ENCODE measurements at regions not wholly inside any gene's neighbourhood (a gene's known extent, or its start where the extent isn't known, plus 50 kb on each side); places are given as distances from the start of the nearest gene placed in this dataset.

GRCh38 chr13:100898431-100898830 lies 223.8 kb upstream of the TMTC4 start:
- Histone ChIP-seq H3K4ac (replicated peaks; ENCODE audit: insufficient read length, low read depth, low read length) (no peak overlapping the region), H4K91ac (replicated peaks; ENCODE audit: insufficient read length, low read length) (no peak overlapping the region), H3K18ac (ENCODE audit: extremely low read depth, low read length) (no peak overlapping the region), H3K79me1 (ENCODE audit: low read depth, low read length) (no peaks in the 10 kb centered on the region), H3K4me2 (ENCODE audit: insufficient read depth in 1 of 2, low read depth in 2 of 2, low read length in 2 of 2) (no peak overlapping the region), H3K79me2 (ENCODE audit: control insufficient read depth in 1 of 2, insufficient read depth in 2 of 2, low read length in 2 of 2) (no peaks in the 10 kb centered on the region), H4K8ac (ENCODE audit: extremely low read depth, insufficient read depth, low read length) (no peak overlapping the region), H2BK5ac (ENCODE audit: low read depth, low read length) (no peak overlapping the region), H3K27me3 (replicated peaks in 1 of 4; ENCODE audit: control insufficient read depth in 3 of 4, extremely low read depth in 1 of 4, insufficient read depth in 3 of 4, low read length in 3 of 4) (no peaks in the 10 kb centered on the region), H2BK12ac (ENCODE audit: low read depth, low read length) (no peak overlapping the region), H2BK15ac (ENCODE audit: low read length) (no peak overlapping the region), H2BK120ac (replicated peaks; ENCODE audit: low read depth, low read length) (no peak overlapping the region), H3K4me3 (ENCODE audit: extremely low read depth in 1 of 4, insufficient read depth in 2 of 4, low read depth in 3 of 4, low read length in 4 of 4) (no peak overlapping the region), H2AFZ (ENCODE audit: low read length) (no peak overlapping the region), H3K9me3 (ENCODE audit: insufficient read depth in 2 of 2, low read depth in 1 of 2, low read length in 1 of 2) (no peaks in the 10 kb centered on the region), H3K23ac (ENCODE audit: insufficient read length) (no peak overlapping the region), H3K9ac (replicated peaks in 1 of 4; ENCODE audit: extremely low read depth in 1 of 4, low read depth in 3 of 4, low read length in 3 of 4) (no peak overlapping the region), H3K4me1 (replicated peaks in 1 of 4; ENCODE audit: control insufficient read depth in 3 of 4, insufficient read depth in 4 of 4, low read length in 3 of 4) (no peaks in the 10 kb centered on the region), H3K56ac (replicated peaks; ENCODE audit: insufficient read length, low read depth, low read length) (no peak overlapping the region), H3K27ac (ENCODE audit: low read depth, low read length) (no peak overlapping the region), H3K14ac (ENCODE audit: insufficient read length) (no peak overlapping the region), H3K23me2 (ENCODE audit: low read depth, low read length) (no peaks in the 10 kb centered on the region; the same call in 1 of the 2 replicates), H4K5ac (ENCODE audit: insufficient read length, low read depth, low read length) (no peak overlapping the region), H3K36me3 (ENCODE audit: control insufficient read depth in 2 of 4, insufficient read depth in 4 of 4, low read length in 3 of 4) (no peaks in the 10 kb centered on the region), H4K20me1 (replicated peaks in 1 of 2; ENCODE audit: control insufficient read depth in 1 of 2, insufficient read depth in 2 of 2, low read length in 2 of 2) (no peaks in the 10 kb centered on the region), H2BK20ac (ENCODE audit: low read length) (no peak overlapping the region), H2AK5ac (ENCODE audit: low read depth, low read length) (no peak overlapping the region)
- POLR2A ChIA-PET (ENCODE audit: partially characterized antibody): no interaction called here
- FAIRE-seq (no peak), DNase-seq (ENCODE audit: low read depth in 1 of 2, low spot score in 2 of 2) (no peak)
- WGBS, 2 experiments (ENCODE audit: extremely low coverage in 1 of 2, insufficient coverage in 1 of 2, insufficient read length in 1 of 2, insufficient replicate concordance in 2 of 2, low coverage in 1 of 2, low lambda C conversion rate in 2 of 2, missing lambda C conversion rate in 1 of 2): 63% methylated on average over 1 of the region's 1 CpG; no CpG with 5 or more reads in 1 of the 2 experiments
- TF ChIP-seq GABPA (IDR thresholded peaks at IDR 0.05; ENCODE audit: borderline replicate concordance, insufficient read depth, low read length) (no peak), BRCA1 (IDR thresholded peaks at IDR 0.05; ENCODE audit: low read depth, low read length) (no peak), TEAD4 (IDR thresholded peaks at IDR 0.05; ENCODE audit: low read depth, low read length) (no peak), CTBP2 (IDR thresholded peaks at IDR 0.05; ENCODE audit: borderline replicate concordance, insufficient read depth, insufficient read length, low read length) (no peak), POLR2AphosphoS5 (IDR thresholded peaks at IDR 0.05; ENCODE audit: low read depth, low read length) (no peak), SIRT6 (IDR thresholded peaks at IDR 0.05; ENCODE audit: low read length) (no peak), BCL11A (IDR thresholded peaks at IDR 0.05; ENCODE audit: low read depth in 2 of 2, low read length in 2 of 2) (no peak), HDAC6 (IDR thresholded peaks at IDR 0.05; ENCODE audit: low read depth, low read length) (no peak), ZNF274 (IDR thresholded peaks at IDR 0.05; ENCODE audit: borderline replicate concordance, extremely low read depth, low read length) (no peak), RBBP5 (IDR thresholded peaks at IDR 0.05; ENCODE audit: borderline replicate concordance, low read depth, low read length) (no peak), MAX (IDR thresholded peaks at IDR 0.05) (no peak)
- CTCF ChIA-PET (ENCODE audit: partially characterized antibody): interaction anchor here (1.1 kb wide), 1 partner anchor 10 kb away, joined by 3 read pairs; no protein-coding TSS in a partner anchor
